Glomerular visceral epithelial cell (primary cell): ENCODE measurements at regions not wholly inside any gene's neighbourhood (a gene's known extent, or its start where the extent isn't known, plus 50 kb on each side); places are given as distances from the start of the nearest gene placed in this dataset.
"Not testable (repeated sequence)": the region's sequence is repeated elsewhere in the genome, so short reads cannot be mapped to it uniquely, and the experiment has no call there.

Source experiments
- DNase-seq: peaks from one replicate; pipeline ENCODE4 v3.0.0-alpha.2; 2016; ENCODE audit errors: extremely low spot score

DNA sequence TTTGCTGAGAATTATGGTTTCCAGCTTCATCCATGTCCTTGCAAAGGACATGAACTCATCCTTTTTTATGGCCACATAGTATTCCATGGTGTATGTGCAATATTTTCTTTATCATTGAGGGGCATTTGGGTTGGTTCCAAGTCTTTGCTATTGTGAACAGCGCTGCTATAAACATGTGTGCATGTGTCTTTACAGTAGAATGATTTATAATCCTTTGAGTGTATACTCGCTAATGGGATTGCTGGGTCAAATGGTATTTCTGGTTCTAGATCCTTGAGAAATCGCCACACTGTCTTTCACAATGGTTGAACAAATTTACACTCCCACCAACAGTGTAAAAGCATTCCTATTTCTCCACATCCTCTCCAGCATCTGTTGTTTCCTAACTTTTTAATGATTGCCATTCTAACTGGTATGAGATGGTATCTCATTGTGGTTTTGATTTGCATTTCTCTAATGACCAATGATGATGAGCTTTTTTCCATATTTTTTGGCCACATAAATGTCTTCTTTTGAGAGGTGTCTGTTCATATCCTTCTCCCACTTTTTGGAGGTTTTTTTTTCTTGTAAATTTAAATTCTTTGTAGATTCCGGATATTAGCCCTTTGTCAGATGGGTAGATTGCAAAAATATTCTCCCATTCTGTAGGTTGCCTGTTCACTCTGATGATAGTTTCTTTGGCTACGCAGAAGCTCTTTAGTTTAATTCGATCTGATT is 180.1 kb downstream of the PLPPR4 start:
- DNase-seq: not testable (repeated sequence)

DNA sequence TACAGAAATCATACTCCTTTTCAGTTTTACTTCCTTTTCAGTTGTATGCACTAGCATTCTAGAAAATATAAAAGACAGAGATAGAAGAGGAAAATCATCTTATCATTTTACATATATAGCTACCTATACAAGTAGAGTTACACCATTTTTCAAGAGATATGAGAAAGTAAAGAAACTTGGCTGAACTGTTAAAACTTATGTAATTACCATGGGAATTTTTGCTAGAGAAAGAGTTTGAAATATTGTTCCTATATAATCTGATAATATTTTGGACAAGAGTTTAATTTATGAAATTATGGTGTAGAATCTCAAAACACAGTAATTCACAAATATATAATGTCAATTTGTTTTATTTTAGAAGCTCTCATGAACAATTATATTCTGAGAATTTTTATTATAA is 180.8 kb downstream of the PLPPR4 start:
- DNase-seq: no peak

DNA sequence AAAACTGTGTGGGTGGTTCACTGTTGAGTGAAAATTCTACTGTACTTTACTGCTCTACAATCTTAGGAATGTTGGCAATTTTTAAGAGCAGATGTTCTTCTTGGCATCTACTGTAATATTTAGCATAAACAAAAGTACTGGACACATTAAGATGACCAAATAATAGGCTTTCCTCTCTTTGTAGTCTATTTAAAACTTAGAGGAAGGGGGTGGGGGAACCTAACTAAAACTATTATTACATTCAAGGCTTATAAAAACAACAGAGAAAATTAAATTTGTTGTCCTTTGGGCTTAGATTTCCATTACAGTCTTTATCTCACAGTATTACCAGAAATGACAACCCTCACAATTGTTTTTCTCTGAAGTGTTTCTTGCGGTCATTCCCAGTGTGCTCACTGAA is 181.2 kb downstream of the PLPPR4 start:
- no peak for DNase-seq

DNA sequence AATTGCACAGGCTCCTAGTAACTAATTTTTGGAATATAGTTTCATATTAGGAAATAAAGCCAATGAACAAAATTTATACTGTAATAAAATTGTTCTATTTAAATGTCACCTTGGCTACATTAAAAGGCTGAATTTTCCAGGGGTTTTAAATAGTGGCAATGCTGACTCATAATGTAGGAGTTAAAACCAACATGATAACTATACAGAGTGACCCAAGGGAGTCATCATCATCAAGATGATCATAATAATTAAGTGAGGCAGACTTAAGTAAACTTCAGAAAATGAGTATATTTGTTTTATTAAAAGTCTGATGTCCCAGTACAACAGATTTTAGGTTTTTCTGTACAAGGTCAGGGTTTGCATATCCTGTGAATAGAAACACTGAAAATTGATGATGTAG is 183.4 kb downstream of the PLPPR4 start:
- DNase-seq: no peak

DNA sequence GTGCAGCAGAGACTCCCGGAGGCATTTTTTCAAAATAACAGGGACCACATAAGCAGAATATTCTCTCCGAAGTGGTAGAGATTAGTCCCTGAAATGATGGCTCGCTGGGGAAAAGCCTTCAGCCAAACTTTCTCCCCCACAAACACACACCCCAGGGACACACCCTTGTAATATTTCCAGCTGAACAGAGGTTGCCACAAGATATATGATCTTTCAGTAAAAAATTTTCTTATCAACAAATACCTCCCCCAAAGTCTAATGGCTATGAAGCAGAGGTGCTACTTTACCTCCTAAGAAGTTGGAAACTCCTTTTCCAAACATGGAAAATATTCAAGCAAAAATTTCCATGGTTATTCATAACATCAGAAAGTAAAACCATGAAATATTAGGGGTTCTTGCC is 190.2 kb upstream of the PALMD start:
- DNase-seq: no peak

DNA sequence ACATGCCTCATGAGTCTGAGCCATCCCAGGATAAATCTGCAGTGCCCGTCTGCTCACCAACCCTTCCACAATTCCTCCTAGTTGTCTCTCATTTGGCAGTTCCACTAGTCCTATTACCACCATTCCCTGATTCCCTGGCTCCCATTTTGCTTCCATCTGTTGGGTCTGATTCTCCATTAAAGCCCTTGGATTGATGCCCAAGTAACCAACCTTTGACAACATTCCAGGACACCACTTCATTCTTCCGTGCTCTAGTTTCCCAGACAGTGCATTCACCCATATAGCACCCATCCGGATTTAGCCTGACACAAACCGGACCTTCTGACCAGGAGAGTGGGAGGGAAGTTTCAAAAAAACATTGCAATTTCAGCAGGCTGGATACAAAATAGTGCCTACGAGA is 189.4 kb upstream of the PALMD start:
- peak; percentile 79 for DNase-seq

DNA sequence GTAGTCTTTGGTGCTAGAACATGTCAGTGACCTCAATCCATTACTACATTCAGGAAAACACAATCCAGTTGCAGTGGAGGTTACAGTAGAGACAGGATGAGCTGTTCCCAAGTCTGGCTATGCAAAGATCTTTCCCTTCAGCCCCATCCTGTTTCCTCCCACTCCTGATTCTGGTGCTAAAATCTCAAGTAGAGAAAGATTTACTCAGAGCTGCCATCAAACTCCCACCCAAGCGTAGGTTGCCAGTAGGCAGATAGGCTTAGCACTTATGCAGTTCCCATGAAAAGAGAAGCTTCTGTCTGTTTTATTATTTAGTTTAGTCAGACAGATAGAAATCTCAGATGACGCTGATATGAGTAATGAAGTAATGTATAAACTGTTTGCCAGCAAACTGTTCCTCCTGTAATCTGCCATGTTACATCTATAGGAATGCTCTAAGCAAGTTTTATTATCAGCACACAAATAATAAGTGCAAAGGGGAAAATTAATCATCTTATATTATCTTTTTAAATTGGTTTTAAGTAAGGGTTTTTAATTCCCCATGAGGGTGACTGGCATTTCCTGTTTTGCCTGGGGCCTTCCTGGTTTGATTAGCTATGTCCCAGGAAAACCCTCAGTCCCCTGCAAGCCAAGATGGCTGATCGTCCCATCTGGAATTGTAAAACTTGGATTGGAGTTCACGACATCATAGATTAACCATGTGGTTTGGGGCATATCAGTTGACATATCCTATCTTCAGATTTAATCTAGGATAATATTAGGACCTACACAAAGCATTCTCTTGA is 188.3 kb upstream of the PALMD start:
- DNase-seq: peak; percentile 48

DNA sequence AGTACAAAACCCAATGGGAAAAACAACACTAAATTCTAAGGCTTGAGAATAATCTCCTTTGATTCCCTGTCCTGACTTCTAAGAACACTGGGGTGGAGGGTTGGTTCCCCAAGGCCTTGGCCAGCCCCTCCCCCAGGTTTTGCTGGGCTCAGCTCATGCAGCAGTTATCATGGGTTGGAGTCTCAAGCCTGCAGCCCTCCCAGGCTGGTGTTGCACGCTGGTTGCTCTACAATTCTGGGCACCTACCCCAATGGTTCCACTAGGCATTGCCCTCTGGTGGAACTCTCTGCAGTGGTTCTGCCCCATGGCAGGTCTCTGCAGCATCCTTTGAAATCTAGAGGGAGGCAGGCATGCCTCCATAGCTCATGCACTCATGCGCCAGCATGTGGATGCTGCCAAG is 184.4 kb upstream of the PALMD start:
- no peak for DNase-seq

DNA sequence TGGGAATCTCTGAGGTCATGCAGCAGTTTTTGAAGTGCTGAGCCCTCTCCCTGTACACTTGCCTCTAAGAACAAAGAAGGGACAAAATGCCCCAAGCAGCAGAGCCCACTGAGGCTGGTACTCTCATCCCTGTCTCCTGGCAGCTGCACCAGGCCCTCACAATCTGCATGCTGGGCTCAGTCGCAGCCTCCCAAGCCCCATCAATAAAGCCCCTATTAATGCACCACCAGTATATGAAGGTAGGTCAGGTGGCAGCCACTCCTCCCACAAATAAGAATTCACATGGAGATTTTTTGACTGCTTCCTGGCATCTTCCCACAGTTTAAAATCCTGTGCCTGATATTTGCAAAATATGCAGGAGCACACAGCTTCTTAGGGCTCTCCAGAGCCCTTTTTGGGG is 181.2 kb upstream of the PALMD start:
- DNase-seq: no peak

DNA sequence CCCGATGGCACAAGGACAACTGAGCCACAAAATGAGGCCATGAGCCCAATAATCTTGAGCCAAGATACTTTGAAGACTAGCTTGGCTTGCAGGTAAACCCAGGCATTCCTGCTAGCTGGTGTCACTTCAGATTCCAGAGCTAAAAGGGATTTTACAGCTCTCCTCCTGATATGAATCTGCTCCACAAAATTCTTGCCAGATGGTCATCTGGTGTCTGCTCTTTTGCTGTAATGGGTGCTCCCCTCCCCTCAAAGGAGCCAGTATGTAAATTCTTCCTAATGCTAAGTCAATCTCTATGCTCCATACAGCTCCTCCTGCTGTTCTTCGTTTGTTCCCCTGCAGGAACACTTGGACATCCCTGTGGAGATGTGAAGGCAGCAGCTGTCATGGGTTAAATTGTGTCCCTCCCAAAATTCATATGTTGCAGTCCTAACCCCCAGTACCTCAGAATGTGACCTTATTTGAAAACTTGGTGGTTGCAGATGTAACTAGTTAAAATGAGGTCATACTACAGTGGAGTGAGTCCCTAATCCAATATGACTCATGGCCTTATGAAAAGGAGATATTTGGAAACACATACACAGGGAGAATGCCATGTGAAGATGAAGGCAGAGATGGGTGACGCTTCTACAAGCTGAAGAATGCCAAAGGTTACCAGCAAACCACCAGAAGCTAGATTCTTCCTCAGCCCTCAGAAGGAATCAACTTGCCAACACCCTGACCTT is 180.6 kb upstream of the PALMD start:
- peak; percentile 68 for DNase-seq

DNA sequence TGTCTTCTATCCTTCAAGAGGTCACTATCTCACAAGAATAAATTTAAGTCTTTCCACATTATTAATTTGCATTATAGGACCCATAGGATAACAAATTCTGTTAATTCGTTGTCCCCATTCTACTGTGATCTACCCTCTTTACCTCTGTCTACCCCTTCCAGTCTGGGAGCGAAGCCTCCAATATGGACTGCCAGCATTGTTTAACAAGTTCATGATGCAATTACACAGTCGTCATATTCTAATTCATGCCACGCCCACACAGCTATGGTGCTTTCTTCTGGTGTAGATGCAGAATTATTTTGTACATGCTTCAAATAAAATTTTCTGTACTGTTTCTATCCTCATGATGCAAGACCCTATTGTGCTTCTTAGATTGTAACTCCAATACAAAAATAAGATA is 178.3 kb upstream of the PALMD start:
- no peak for DNase-seq

DNA sequence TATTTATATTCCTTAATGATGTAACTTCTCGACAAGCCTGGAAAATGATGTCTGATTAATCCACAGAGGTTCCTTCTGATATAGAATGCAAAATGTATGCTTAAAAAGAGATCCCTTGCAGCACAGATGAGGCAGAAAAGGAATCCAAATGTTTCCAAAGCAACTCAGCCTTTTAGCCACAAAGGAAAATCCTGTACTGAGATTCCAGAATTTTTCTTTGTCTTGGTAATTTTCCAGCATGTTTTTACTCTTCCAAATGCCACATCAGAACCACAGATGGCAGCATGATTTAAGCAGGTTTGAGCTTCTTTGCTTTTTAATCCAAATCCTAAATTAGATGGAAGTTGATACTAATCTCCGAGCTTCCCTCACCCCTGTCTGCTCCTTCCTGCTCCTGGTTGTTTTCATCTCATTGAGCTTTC is 176.4 kb upstream of the PALMD start:
- no peak for DNase-seq

DNA sequence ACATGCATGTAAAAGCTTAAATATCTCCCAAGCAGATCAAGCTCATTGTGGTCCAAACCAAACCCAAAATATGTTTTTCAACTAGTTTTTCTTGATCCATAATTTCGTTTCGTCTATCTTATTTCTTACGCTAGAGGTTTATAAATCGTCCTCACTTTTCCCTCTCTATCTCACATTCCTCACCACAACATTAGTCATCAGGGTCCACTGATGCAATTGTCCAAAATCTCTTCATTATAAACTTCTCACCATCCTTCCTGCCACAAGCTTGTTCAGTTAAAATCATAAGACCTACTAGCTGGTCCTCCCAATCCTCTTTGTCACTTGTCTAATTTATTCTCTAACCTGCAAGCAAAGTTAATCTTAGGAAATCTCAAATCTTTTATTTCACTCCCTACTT is 173.0 kb upstream of the PALMD start:
- no peak for DNase-seq

DNA sequence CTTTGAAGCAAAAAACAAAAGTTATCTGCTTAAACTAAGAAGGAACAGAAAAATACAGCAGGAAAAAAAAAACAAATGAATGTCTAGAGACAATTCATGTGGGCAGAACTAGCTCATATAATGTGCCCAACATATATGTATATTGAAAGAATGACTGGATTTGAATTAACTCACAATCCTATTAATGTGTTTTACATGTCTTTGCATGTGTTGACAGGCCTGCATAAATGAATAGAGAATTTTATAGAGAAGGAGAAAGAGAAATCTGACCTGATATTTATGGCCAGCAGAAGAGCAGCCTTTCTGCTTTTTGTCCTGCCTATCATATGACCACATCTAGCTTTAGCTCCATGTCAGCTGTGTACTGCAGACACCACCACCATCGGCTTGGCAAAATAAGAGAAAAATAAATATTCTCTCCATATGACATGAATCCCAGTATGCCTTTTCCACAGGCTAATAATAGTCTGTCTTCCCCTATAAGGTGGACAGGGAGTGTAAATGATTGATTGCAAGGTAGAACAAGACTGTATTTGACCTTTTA is 171.5 kb upstream of the PALMD start:
- DNase-seq: no peak

DNA sequence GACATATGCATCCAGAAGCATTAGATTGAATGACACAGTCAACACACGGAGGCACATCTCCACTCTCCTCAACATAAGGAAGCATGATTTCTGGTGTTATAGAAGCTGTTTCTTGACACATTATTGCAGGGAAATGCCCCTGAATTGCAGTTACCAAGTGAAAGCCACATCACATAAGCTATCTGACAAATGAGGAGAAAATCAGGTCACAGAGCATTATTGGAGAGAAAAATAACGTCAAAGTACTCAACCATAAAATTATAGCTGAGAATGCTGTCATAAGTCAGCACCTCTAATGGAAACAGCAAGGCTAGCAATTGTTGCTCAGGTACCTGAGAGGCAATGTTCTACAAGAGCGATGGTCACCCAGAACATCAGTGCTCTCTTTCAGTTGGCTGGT is 169.9 kb upstream of the PALMD start:
- DNase-seq: no peak

DNA sequence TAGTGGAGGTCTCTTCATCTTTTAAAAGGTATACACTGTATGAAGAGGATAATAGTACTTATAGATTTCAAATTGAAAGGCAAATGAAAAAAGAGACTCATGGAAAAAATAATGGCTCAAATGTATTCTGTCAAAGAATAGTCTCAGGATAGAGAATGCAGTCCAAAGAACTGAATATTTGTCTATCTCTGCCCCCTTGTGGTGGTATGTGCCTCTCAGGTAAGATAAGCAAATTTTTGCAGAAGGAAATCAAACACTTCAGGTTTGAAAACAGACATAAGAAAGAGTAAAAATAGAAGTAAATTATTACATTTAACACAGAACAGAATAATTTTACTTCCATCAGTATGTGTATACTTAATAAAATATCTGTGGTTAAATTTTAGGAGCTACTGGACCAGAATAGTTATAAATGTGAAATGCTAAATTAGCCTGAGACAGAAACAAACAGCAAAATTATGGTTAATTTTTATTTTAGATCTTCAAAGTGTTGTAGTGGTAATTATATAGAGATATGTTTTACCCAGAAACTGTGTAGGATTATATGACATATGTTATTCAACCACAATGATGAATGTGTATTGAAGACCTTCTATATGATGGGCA is 164.4 kb upstream of the PALMD start:
- peak; percentile 57 for DNase-seq

DNA sequence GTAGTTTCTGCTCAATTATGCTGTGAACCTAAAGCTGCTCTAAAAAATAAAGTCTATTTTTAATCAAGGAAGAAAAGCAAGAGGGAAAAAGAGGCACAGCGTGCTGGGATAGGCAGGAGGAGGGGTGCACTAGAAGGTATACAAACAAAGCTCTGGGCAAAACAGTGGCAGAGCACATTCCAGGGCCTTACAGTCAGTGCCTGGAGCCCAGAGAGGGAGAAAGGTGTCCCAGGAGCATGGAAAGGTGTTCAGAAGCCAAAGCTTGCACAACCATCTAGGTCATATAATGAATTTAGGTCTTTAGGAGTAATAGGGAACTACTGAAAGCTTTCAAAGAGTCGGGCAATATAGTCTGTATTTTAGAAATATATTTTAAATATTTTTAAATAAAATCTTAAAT is 163.6 kb upstream of the PALMD start:
- no peak for DNase-seq

DNA sequence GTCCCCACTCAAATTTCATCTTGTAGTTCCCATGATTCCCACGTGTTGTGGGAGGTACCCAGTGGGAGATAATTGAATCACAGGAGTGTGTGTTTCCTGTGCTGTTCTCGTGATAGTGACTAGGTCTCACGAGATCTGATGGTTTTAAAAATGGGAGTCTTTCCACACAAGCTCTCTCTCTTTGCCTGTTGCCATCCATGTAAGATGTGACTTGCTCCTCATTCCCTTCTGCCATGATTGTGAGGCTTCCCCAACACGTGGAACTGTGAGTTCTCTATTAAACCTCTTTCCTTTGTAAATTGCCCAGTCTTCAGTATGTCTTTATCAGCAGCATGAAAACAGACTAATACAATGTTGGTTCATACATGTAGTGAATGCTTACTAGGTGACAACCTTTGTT is 163.2 kb upstream of the PALMD start:
- no peak for DNase-seq

DNA sequence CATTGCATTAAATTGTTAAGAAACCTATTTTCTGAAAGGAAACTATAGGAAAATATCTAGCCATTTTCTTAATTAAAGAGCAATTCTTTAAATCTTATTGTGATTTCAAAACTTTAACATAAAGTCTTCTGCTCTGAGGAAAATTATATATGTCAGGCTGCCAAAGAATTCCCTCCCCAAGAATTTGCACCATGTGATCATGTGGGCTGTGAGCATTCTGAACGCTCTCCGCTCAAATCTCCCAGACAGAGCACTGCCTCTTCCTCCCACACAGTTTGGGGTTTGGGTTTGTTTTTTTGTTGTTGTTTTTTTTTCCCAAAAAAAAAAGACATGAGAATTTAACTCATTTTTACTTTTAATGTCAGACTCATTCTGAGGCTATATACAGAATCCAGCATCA is 155.9 kb upstream of the PALMD start:
- DNase-seq: no peak

DNA sequence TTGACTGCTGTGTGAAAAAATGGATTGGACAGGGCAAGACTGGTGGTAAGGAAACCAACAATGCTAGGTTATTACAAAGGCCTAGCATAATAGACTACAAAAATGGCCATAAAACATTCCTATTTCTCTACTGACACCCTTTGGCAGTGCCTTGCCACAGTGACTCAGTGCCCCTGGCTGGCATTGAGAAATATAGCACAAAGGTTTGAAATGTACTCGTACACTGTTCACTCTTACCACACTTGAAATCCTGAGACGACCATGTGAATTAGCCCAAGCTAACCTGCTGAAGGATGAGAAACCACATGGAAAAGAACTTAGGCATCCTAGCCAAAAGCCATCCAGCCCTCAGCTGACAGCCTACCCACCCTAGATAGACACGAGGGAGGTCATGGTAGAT is 149.8 kb upstream of the PALMD start:
- DNase-seq: no peak

DNA sequence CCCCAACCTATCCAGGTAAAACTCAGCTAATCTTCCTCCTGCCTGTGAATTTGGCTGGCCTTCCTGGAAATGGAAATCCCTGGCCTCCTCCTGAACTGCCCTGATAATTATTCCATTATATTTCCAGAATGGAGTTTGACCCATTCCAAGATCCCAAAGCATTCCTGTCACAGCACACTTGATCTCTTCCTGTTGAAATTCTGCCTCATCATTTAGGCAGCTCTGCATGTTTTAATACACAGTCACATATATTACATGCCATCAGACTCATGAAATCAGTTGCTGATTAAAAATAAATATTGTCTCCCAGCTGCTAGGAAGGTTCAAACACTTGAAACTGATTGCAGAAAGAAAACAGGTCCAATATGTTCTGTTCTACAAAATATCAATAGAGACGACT is 148.2 kb upstream of the PALMD start:
- no peak for DNase-seq

DNA sequence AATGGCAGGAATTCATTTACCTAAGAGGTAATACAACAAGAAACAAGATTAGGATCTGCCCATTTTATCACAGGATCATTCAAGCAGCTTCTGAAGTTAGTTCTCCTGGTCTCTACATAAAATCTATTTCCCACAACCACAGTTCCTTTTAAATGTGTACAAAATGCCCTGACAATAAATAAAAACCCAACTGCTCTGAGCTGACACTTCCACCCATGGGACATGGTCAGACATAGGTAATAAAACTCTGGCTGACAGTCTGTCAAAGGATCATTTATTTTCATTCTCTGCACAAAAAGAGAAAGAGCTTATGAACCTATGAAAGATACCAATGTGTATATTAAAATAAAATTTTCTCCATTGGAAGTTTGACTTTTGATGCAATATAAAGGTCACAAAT is 145.4 kb upstream of the PALMD start:
- no peak for DNase-seq
